NCI-H345 (cell line): ENCODE measurements at regions not wholly inside any gene's neighbourhood (a gene's known extent, or its start where the extent isn't known, plus 50 kb on each side); places are given as distances from the start of the nearest gene placed in this dataset.
A peak's percentile ranks its signal among the peaks of the same experiment; 100 is the strongest.
"Not testable (repeated sequence)": the region's sequence is repeated elsewhere in the genome, so short reads cannot be mapped to it uniquely, and the experiment has no call there.

Source experiments
- DNase-seq: peaks from one replicate; lab custom pipeline; 2025; lab: John Stamatoyannopoulos, UW

GRCh38 chr1:5766996-5767395, 225.2 kb downstream of the NPHP4 start:
- DNase-seq: not testable (repeated sequence)

- no peak for DNase-seq
These were observed 226.0 kb downstream of the NPHP4 start for GRCh38 chr1:5765997-5766913.

GRCh38 chr1:5765483-5765882, 226.7 kb downstream of the NPHP4 start:
- no peak for DNase-seq

GRCh38 chr1:5764959-5765358, 227.3 kb downstream of the NPHP4 start:
- DNase-seq: no peak

GRCh38 chr1:5764464-5764863, 227.8 kb downstream of the NPHP4 start:
- no peak for DNase-seq

GRCh38 chr1:5763696-5764370, 228.4 kb downstream of the NPHP4 start:
- no peak for DNase-seq

- no peak for DNase-seq
These were observed 233.2 kb downstream of the NPHP4 start for GRCh38 chr1:5758859-5759578.

- peak; percentile 69 for DNase-seq
These were observed 234.0 kb downstream of the NPHP4 start for GRCh38 chr1:5758000-5758858.

GRCh38 chr1:5757187-5757805, 234.9 kb downstream of the NPHP4 start:
- no peak for DNase-seq

GRCh38 chr1:5756434-5757186, 235.6 kb downstream of the NPHP4 start:
- no peak for DNase-seq

- no peak for DNase-seq
These were observed 236.6 kb downstream of the NPHP4 start for GRCh38 chr1:5755552-5756125.

- DNase-seq: no peak
These were observed 237.2 kb downstream of the NPHP4 start for GRCh38 chr1:5754817-5755551.

- no peak for DNase-seq
These were observed 238.4 kb downstream of the NPHP4 start for GRCh38 chr1:5753549-5754421.

- DNase-seq: no peak
These were observed 239.3 kb downstream of the NPHP4 start for GRCh38 chr1:5752746-5753548.

GRCh38 chr1:5751833-5752745, 240.1 kb downstream of the NPHP4 start:
- DNase-seq: no peak

- no peak for DNase-seq
These were observed 241.1 kb downstream of the NPHP4 start for GRCh38 chr1:5751163-5751540.
